Progenitor cell of endocrine pancreas (in vitro differentiated cells): ENCODE measurements at regions not wholly inside any gene's neighbourhood (a gene's known extent, or its start where the extent isn't known, plus 50 kb on each side); places are given as distances from the start of the nearest gene placed in this dataset.
"Not testable (repeated sequence)": the region's sequence is repeated elsewhere in the genome, so short reads cannot be mapped to it uniquely, and the experiment has no call there.

ENCODE experiments used
- DNase-seq: peaks from one replicate; pipeline ENCODE4 v3.0.0; 2021; ENCODE audit warnings: low spot score; ENCODE audit not compliant: unreplicated experiment
- H3K27ac Mint-ChIP-seq: 2 replicates; pipeline ENCODE4 v1.8.0; 2021; ENCODE audit warnings: mild to moderate bottlenecking, moderate library complexity, mixed read lengths
- H3K27me3 Mint-ChIP-seq: 2 replicates; pipeline ENCODE4 v1.8.0; 2021; ENCODE audit warnings: mixed read lengths
- H3K36me3 Mint-ChIP-seq: 2 replicates; pipeline ENCODE4 v1.8.0; 2022; ENCODE audit warnings: mixed read lengths; ENCODE audit not compliant: insufficient read depth
- H3K4me1 Mint-ChIP-seq: 2 replicates; pipeline ENCODE4 v1.8.0; 2021; ENCODE audit warnings: low read depth, mixed read lengths
- H3K4me3 Mint-ChIP-seq: 2 replicates; pipeline ENCODE4 v1.8.0; 2021; ENCODE audit warnings: low read depth, mild to moderate bottlenecking, moderate library complexity, mixed read lengths
- H3K9me3 Mint-ChIP-seq: 2 replicates; pipeline ENCODE4 v1.8.0; 2021; ENCODE audit warnings: low read depth, mixed read lengths
- TF ChIP-seq, protein P1 (sequence below): fragments of 200-600 bp; sonication (generic); IDR thresholded peaks from one replicate; pipeline ENCODE4 v1.5.0; 2021; ENCODE audit warnings: antibody characterized with exemption, mild to moderate bottlenecking; ENCODE audit not compliant: unreplicated experiment

- Mint-ChIP-seq H3K36me3 (no peaks in the 10 kb centered on the region), H3K27ac (no peak overlapping the region), H3K4me1 (no peaks in the 10 kb centered on the region), H3K9me3 (peaks cover 9% of the 10 kb centered on the region), H3K4me3 (no peak overlapping the region), H3K27me3 (no peaks in the 10 kb centered on the region)
- TF ChIP-seq, protein P1, sequence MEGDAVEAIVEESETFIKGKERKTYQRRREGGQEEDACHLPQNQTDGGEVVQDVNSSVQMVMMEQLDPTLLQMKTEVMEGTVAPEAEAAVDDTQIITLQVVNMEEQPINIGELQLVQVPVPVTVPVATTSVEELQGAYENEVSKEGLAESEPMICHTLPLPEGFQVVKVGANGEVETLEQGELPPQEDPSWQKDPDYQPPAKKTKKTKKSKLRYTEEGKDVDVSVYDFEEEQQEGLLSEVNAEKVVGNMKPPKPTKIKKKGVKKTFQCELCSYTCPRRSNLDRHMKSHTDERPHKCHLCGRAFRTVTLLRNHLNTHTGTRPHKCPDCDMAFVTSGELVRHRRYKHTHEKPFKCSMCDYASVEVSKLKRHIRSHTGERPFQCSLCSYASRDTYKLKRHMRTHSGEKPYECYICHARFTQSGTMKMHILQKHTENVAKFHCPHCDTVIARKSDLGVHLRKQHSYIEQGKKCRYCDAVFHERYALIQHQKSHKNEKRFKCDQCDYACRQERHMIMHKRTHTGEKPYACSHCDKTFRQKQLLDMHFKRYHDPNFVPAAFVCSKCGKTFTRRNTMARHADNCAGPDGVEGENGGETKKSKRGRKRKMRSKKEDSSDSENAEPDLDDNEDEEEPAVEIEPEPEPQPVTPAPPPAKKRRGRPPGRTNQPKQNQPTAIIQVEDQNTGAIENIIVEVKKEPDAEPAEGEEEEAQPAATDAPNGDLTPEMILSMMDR = no peak
- no peak for DNase-seq
Observed at GRCh38 chr4:31467781-31468180, 747.6 kb downstream of the PCDH7 start.

DNA sequence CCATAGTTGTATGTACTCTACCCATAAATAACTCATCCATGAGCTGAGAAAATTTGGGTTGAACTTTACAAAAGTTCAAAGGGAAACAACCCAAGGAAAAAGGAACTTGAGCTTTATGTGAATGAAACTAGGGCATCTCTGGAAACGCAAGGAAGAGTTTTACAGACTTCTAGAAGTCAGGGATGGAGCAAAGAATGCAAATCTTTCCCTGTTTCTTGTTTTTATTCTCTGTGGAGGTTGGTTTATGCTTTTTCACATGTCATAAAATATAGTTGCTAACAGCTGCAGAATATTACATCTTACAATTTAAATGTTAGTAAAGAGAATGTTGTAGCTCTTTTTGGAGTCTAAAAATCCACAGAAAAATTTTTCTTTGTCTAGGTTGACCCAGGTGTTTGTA is 754.1 kb downstream of the PCDH7 start:
- TF ChIP-seq, protein P1 = no peak
- Mint-ChIP-seq H3K27me3 (no peaks in the 10 kb centered on the region), H3K4me1 (no peaks in the 10 kb centered on the region), H3K27ac (no peak overlapping the region), H3K4me3 (no peak overlapping the region), H3K36me3 (no peaks in the 10 kb centered on the region), H3K9me3 (peaks cover 7% of the 10 kb centered on the region)
- DNase-seq = no peak

DNA sequence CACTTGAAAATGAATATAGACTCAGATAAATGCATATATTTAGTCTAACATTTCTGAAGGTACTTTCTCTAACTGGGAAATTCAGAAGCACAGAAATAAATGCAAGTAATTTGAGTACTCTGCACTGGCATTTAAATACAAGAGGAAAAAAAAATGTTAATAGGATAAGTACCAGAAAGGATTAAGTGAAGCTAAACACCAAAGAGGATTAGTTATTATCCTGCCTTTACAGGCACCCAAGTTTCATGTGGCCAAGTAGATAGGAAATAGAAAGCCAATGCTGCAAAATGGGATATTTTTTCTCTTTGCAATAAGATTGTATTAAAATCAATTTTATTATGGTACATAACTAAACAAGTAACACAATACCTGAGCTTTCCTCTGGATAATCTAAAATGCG is 762.5 kb downstream of the PCDH7 start:
- no peaks in the 10 kb centered on the region for H3K36me3 Mint-ChIP-seq
- H3K27ac Mint-ChIP-seq = no peak overlapping the region
- no peak for DNase-seq
- H3K27me3 Mint-ChIP-seq = no peaks in the 10 kb centered on the region
- no peaks in the 10 kb centered on the region for H3K4me1 Mint-ChIP-seq
- H3K9me3 Mint-ChIP-seq = no peaks in the 10 kb centered on the region
- H3K4me3 Mint-ChIP-seq = no peak overlapping the region
- TF ChIP-seq, protein P1 = no peak

- H3K4me3 Mint-ChIP-seq, H3K9me3 Mint-ChIP-seq, H3K36me3 Mint-ChIP-seq, H3K27ac Mint-ChIP-seq, H3K27me3 Mint-ChIP-seq, H3K4me1 Mint-ChIP-seq, DNase-seq: not testable (repeated sequence)
Observed at GRCh38 chr4:31499216-31499615, 779.0 kb downstream of the PCDH7 start.

GRCh38 chr4:31516520-31516919 is 796.4 kb downstream of the PCDH7 start:
- no peak for DNase-seq
- no peaks in the 10 kb centered on the region for H3K9me3 Mint-ChIP-seq
- no peaks in the 10 kb centered on the region for H3K27me3 Mint-ChIP-seq
- no peak overlapping the region for H3K4me3 Mint-ChIP-seq
- TF ChIP-seq, protein P1 = no peak
- H3K4me1 Mint-ChIP-seq = no peaks in the 10 kb centered on the region
- H3K27ac Mint-ChIP-seq = no peak overlapping the region
- no peaks in the 10 kb centered on the region for H3K36me3 Mint-ChIP-seq

DNA sequence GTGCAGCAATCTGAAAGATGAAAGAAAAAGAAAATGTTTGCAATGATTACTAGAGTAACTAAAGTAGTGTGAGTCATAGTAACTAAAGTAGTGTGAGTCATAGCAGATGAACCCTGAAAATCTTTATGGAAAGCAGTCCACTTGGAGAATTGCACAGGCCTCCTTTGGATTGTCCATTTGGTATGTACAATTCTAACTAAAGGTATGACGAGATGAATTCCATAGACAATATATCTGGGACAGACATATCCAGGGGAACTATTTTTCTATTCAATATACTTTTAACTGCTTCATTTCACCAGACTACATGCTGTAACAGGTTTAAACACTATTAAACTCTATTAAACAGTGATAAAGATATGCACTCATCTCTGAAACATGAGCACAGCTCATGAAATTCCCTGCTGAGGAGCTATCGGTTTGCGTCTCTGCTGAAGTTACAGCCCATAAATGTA is 798.7 kb downstream of the PCDH7 start:
- no peaks in the 10 kb centered on the region for H3K4me1 Mint-ChIP-seq
- TF ChIP-seq, protein P1 = no peak
- no peak overlapping the region for H3K4me3 Mint-ChIP-seq
- H3K9me3 Mint-ChIP-seq = peaks cover 6% of the 10 kb centered on the region
- H3K36me3 Mint-ChIP-seq = no peaks in the 10 kb centered on the region
- no peak overlapping the region for H3K27ac Mint-ChIP-seq
- no peak for DNase-seq
- no peaks in the 10 kb centered on the region for H3K27me3 Mint-ChIP-seq
